ENCODE measurements at regions not wholly inside any gene's neighbourhood (a gene's known extent, or its start where the extent isn't known, plus 50 kb on each side); places are given as distances from the start of the nearest gene placed in this dataset.

GRCh38 chr20:50344232-50345071, 153.8 kb downstream of the CEBPB start:
- no peak for DNase-seq

- DNase-seq = no peak
These were observed 155.2 kb downstream of the CEBPB start for GRCh38 chr20:50345712-50346373.

- DNase-seq = peak; percentile 40 to 55
These were observed 156.0 kb downstream of the CEBPB start for GRCh38 chr20:50346374-50347283.

- DNase-seq = no peak
These were observed 156.8 kb downstream of the CEBPB start for GRCh38 chr20:50347284-50348063.

- DNase-seq = no peak
These were observed 157.5 kb downstream of the CEBPB start for GRCh38 chr20:50348096-50348495.

GRCh38 chr20:50350510-50351249, 159.5 kb upstream of the PTPN1 start:
- no peak for DNase-seq

- DNase-seq = no peak
These were observed 158.6 kb upstream of the PTPN1 start for GRCh38 chr20:50351541-50351940.

- DNase-seq = no peak
These were observed 156.8 kb upstream of the PTPN1 start for GRCh38 chr20:50353289-50353961.

GRCh38 chr20:50354721-50355589, 155.2 kb upstream of the PTPN1 start:
- DNase-seq = no peak

- no peak for DNase-seq
These were observed 154.3 kb upstream of the PTPN1 start for GRCh38 chr20:50355590-50356524.

GRCh38 chr20:50356525-50356885, 153.7 kb upstream of the PTPN1 start:
- DNase-seq = no peak

GRCh38 chr20:50356962-50357782, 153.0 kb upstream of the PTPN1 start:
- DNase-seq = no peak

GRCh38 chr20:50357783-50358161, 152.4 kb upstream of the PTPN1 start:
- no peak for DNase-seq

- no peak for DNase-seq
These were observed 152.0 kb upstream of the PTPN1 start for GRCh38 chr20:50358166-50358565.

- DNase-seq = no peak
These were observed 151.2 kb upstream of the PTPN1 start for GRCh38 chr20:50358971-50359370.

GRCh38 chr20:50359607-50360217, 150.5 kb upstream of the PTPN1 start:
- no peak for DNase-seq

GRCh38 chr20:50360218-50360672, 149.9 kb upstream of the PTPN1 start:
- no peak for DNase-seq

- DNase-seq = no peak
These were observed 149.3 kb upstream of the PTPN1 start for GRCh38 chr20:50360921-50361320.
